H9 (cell line): ENCODE measurements at regions not wholly inside any gene's neighbourhood (a gene's known extent, or its start where the extent isn't known, plus 50 kb on each side); places are given as distances from the start of the nearest gene placed in this dataset.

ENCODE experiments used
- DNase-seq: peaks from one replicate; pipeline ENCODE4 v3.0.0-alpha.2; 2017
- H2AFZ ChIP-seq: one replicate; pipeline ENCODE4 v1.6.1; 2013; ENCODE audit warnings: mild to moderate bottlenecking, low read length, control low read depth, moderate library complexity
- H2AK5ac ChIP-seq: 2 replicates; pipeline ENCODE4 v1.6.1; 2013; ENCODE audit warnings: low read length, control low read depth, mixed read lengths; ENCODE audit not compliant: insufficient read length
- H2BK120ac ChIP-seq: one replicate; pipeline ENCODE4 v1.6.1; 2013; ENCODE audit warnings: low read depth, mild to moderate bottlenecking, low read length, control low read depth, inconsistent platforms; ENCODE audit not compliant: poor library complexity, severe bottlenecking
- H2BK12ac ChIP-seq: 2 replicates; pipeline ENCODE4 v1.6.1; 2013; ENCODE audit warnings: low read length, control low read depth, mixed read lengths, low read depth; ENCODE audit not compliant: insufficient read length
- H2BK15ac ChIP-seq: 2 replicates; pipeline ENCODE4 v1.6.1; 2013; ENCODE audit warnings: low read depth, low read length, control low read depth
- H2BK20ac ChIP-seq: one replicate; pipeline ENCODE4 v1.6.1; 2013; ENCODE audit warnings: low read depth, mild to moderate bottlenecking, low read length, control low read depth, inconsistent platforms; ENCODE audit not compliant: poor library complexity, severe bottlenecking
- H2BK5ac ChIP-seq: 2 replicates; pipeline ENCODE4 v1.6.1; 2013; ENCODE audit warnings: low read length, control low read depth, mixed read lengths; ENCODE audit not compliant: insufficient read length
- H3K14ac ChIP-seq: 2 replicates; pipeline ENCODE4 v1.6.1; 2013; ENCODE audit warnings: low read length, control low read depth; ENCODE audit not compliant: insufficient read depth
- H3K18ac ChIP-seq: 2 replicates; pipeline ENCODE4 v1.6.1; 2013; ENCODE audit warnings: low read depth, mild to moderate bottlenecking, mixed read lengths, low read length, control low read depth; ENCODE audit not compliant: insufficient read length
- H3K23ac ChIP-seq: 2 replicates; pipeline ENCODE4 v1.6.1; 2013; ENCODE audit warnings: low read length, control low read depth, mixed read lengths, low read depth; ENCODE audit not compliant: insufficient read length
- H3K23me2 ChIP-seq: 2 replicates; pipeline ENCODE4 v1.6.1; 2013; ENCODE audit warnings: low read depth, mild to moderate bottlenecking, mixed read lengths, low read length, control low read depth; ENCODE audit not compliant: insufficient read length, poor library complexity, severe bottlenecking
- H3K27ac ChIP-seq: 2 replicates; pipeline ENCODE4 v1.5.1; 2013; ENCODE audit warnings: low read length, control low read depth, mixed read lengths, low read depth; ENCODE audit not compliant: insufficient read length
- H3K27me3 ChIP-seq: 2 replicates; pipeline ENCODE4 v1.6.1; 2013; ENCODE audit warnings: low read length, control low read depth, inconsistent platforms; ENCODE audit not compliant: insufficient read depth
- H3K4ac ChIP-seq: 2 replicates; pipeline ENCODE4 v1.6.1; 2013; ENCODE audit warnings: low read depth, mild to moderate bottlenecking, control low read depth, inconsistent platforms, low read length, moderate library complexity
- H3K4me1 ChIP-seq: 2 replicates; pipeline ENCODE4 v1.6.1; 2013; ENCODE audit warnings: low read length, control low read depth, inconsistent platforms; ENCODE audit not compliant: insufficient read depth
- H3K4me2 ChIP-seq: 2 replicates; pipeline ENCODE4 v1.6.1; 2013; ENCODE audit warnings: low read length, control low read depth, mixed read lengths; ENCODE audit not compliant: insufficient read length, insufficient read depth
- H3K56ac ChIP-seq: 2 replicates; pipeline ENCODE4 v1.6.1; 2013; ENCODE audit warnings: low read depth, mild to moderate bottlenecking, mixed read lengths, low read length, control low read depth; ENCODE audit not compliant: insufficient read length
- H3K79me1 ChIP-seq: 2 replicates; pipeline ENCODE4 v1.6.1; 2013; ENCODE audit warnings: low read depth, mild to moderate bottlenecking, moderate library complexity, low read length, control low read depth, inconsistent platforms; ENCODE audit not compliant: insufficient read depth, poor library complexity, severe bottlenecking
- H3K79me2 ChIP-seq: 2 replicates; pipeline ENCODE4 v1.6.1; 2013; ENCODE audit warnings: low read length, control low read depth, inconsistent platforms; ENCODE audit not compliant: insufficient read depth
- H3K9ac ChIP-seq: 2 replicates; pipeline ENCODE4 v1.6.1; 2013; ENCODE audit warnings: low read length, control low read depth, mixed read lengths; ENCODE audit not compliant: insufficient read length; ENCODE audit errors: extremely low read depth
- H3K9me3 ChIP-seq: one replicate; pipeline ENCODE4 v1.6.1; 2013; ENCODE audit warnings: low read depth, low read length, inconsistent platforms; ENCODE audit not compliant: control insufficient read depth
- H3T11ph ChIP-seq: one replicate; pipeline ENCODE4 v1.6.1; 2013; ENCODE audit warnings: mild to moderate bottlenecking, low read length, control low read depth, inconsistent platforms
- H4K20me1 ChIP-seq: one replicate; pipeline ENCODE4 v1.6.1; 2013; ENCODE audit not compliant: control insufficient read depth, insufficient read length, insufficient read depth
- H4K5ac ChIP-seq: 2 replicates; pipeline ENCODE4 v1.6.1; 2013; ENCODE audit warnings: low read depth, mild to moderate bottlenecking, mixed read lengths, low read length, control low read depth; ENCODE audit not compliant: insufficient read length
- H4K8ac ChIP-seq: replicated peaks from 2 replicates; pipeline ENCODE4 v1.6.1; 2013; ENCODE audit warnings: low read length, control low read depth, mixed read lengths, low read depth; ENCODE audit not compliant: insufficient read length
- H4K91ac ChIP-seq: 2 replicates; pipeline ENCODE4 v1.6.1; 2013; ENCODE audit warnings: low read depth, mild to moderate bottlenecking, moderate library complexity, mixed read lengths, low read length, control low read depth; ENCODE audit not compliant: insufficient read length
- H3K27ac Mint-ChIP-seq, 3 experiments: 2 replicates in 2 of 3; 3 replicates in 1 of 3; pipeline ENCODE4 v1.8.0; 2020 to 2021; ENCODE audit warnings: mixed read lengths in 3 of 3, mild to moderate bottlenecking in 1 of 3, moderate library complexity in 1 of 3
- H3K27me3 Mint-ChIP-seq: 2 replicates; pipeline ENCODE4 v1.8.0; 2021; ENCODE audit warnings: low read depth, mild to moderate bottlenecking, moderate library complexity, mixed read lengths
- H3K36me3 Mint-ChIP-seq, 3 experiments: 2 replicates in 2 of 3; 3 replicates in 1 of 3; pipeline ENCODE4 v1.8.0; 2020 to 2021; ENCODE audit warnings: low read depth in 3 of 3, mixed read lengths in 3 of 3; ENCODE audit not compliant: insufficient read depth in 1 of 3
- H3K4me1 Mint-ChIP-seq, 2 experiments: 2 replicates each; pipeline ENCODE4 v1.8.0; 2020; ENCODE audit warnings: mixed read lengths in 2 of 2
- H3K4me3 Mint-ChIP-seq, 2 experiments: 2 replicates in 1 of 2; 3 replicates in 1 of 2; pipeline ENCODE4 v1.8.0; 2020 to 2021; ENCODE audit warnings: mild to moderate bottlenecking in 2 of 2, mixed read lengths in 2 of 2, moderate library complexity in 1 of 2
- H3K9me3 Mint-ChIP-seq, 2 experiments: 2 replicates in 1 of 2; 3 replicates in 1 of 2; pipeline ENCODE4 v1.8.0; 2020; ENCODE audit warnings: mild to moderate bottlenecking in 2 of 2, mixed read lengths in 2 of 2, moderate library complexity in 1 of 2
- WGBS: extraction: QIAGEN DNeasy Blood & Tissue Kit; methylation state at CpG from one replicate; pipeline ENCODE4 v1.1.7; 2013; ENCODE audit warnings: missing lambda C conversion rate, low lambda C conversion rate, mixed read lengths; ENCODE audit not compliant: insufficient read length; ENCODE audit errors: extremely low coverage; 5-methylcytosine and 5-hydroxymethylcytosine counted together
- TF ChIP-seq, protein P1 (sequence below): fragments of 200-600 bp; sonication (generic); conservative IDR thresholded peaks from 3 replicates; pipeline ENCODE4 v1.8.0; 2021; ENCODE audit warnings: antibody characterized with exemption, mild to moderate bottlenecking

DNA sequence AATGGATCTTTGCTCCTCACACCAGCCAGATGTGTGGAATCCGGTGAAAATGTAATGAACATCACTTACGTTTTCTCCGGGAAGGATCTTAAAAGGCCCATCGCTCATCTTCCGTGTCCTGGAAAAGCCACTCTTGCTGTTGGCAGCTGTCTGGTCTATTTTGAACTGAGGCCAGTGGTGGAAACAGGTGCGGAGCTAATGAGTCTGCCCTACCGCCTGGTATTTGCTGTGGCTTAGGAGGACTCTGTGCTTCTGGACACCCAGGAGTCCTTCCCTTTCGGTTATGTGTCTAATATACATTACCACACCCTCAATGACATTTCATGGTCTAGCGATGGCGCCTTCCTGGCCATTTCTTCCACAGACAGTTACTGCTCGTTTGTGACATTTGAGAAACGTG lies 264.2 kb upstream of the PREP start:
- no peak overlapping the region for H3T11ph ChIP-seq
- Mint-ChIP-seq H3K27me3 (no peaks in the 10 kb centered on the region), H3K36me3 (peaks cover 0 to 15% (median 0%) of the 10 kb centered on the region in 3 experiments; a peak in 4 of 7 replicates), H3K4me1 (peaks cover 10 to 20% of the 10 kb centered on the region in 2 experiments), H3K9me3 (peaks cover 0 to 13% of the 10 kb centered on the region in 2 experiments; a peak in 4 of 5 replicates), H3K27ac (no peak overlapping the region), H3K4me3 (no peak overlapping the region)
- H2AK5ac ChIP-seq, result no peak overlapping the region
- H2BK15ac ChIP-seq, result no peak overlapping the region
- H2BK120ac ChIP-seq, result no peak overlapping the region
- H4K8ac ChIP-seq, result no peak overlapping the region
- no peak overlapping the region for H2BK12ac ChIP-seq
- H3K9me3 ChIP-seq, result no peaks in the 10 kb centered on the region
- H2AFZ ChIP-seq, result no peak overlapping the region
- H3K4ac ChIP-seq, result no peak overlapping the region
- H3K79me2 ChIP-seq, result no peaks in the 10 kb centered on the region
- TF ChIP-seq, protein P1, sequence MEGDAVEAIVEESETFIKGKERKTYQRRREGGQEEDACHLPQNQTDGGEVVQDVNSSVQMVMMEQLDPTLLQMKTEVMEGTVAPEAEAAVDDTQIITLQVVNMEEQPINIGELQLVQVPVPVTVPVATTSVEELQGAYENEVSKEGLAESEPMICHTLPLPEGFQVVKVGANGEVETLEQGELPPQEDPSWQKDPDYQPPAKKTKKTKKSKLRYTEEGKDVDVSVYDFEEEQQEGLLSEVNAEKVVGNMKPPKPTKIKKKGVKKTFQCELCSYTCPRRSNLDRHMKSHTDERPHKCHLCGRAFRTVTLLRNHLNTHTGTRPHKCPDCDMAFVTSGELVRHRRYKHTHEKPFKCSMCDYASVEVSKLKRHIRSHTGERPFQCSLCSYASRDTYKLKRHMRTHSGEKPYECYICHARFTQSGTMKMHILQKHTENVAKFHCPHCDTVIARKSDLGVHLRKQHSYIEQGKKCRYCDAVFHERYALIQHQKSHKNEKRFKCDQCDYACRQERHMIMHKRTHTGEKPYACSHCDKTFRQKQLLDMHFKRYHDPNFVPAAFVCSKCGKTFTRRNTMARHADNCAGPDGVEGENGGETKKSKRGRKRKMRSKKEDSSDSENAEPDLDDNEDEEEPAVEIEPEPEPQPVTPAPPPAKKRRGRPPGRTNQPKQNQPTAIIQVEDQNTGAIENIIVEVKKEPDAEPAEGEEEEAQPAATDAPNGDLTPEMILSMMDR, result no peak
- no peak overlapping the region for H3K18ac ChIP-seq
- H3K56ac ChIP-seq, result no peak overlapping the region
- no peak overlapping the region for H3K14ac ChIP-seq
- no peak overlapping the region for H2BK20ac ChIP-seq
- no peak overlapping the region for H4K91ac ChIP-seq
- no peak overlapping the region for H2BK5ac ChIP-seq
- WGBS, result no CpG with 5 or more reads among the region's 12 CpGs
- H4K5ac ChIP-seq, result no peak overlapping the region
- H3K4me2 ChIP-seq, result no peak overlapping the region
- H3K23ac ChIP-seq, result no peak overlapping the region
- no peaks in the 10 kb centered on the region for H3K4me1 ChIP-seq
- H4K20me1 ChIP-seq, result no peaks in the 10 kb centered on the region
- no peak for DNase-seq
- no peak overlapping the region for H3K27ac ChIP-seq
- H3K79me1 ChIP-seq, result no peaks in the 10 kb centered on the region
- no peaks in the 10 kb centered on the region for H3K23me2 ChIP-seq
- no peaks in the 10 kb centered on the region for H3K27me3 ChIP-seq
- no peak overlapping the region for H3K9ac ChIP-seq
